ENCODE measurements at regions not wholly inside any gene's neighbourhood (a gene's known extent, or its start where the extent isn't known, plus 50 kb on each side); places are given as distances from the start of the nearest gene placed in this dataset.

DNA sequence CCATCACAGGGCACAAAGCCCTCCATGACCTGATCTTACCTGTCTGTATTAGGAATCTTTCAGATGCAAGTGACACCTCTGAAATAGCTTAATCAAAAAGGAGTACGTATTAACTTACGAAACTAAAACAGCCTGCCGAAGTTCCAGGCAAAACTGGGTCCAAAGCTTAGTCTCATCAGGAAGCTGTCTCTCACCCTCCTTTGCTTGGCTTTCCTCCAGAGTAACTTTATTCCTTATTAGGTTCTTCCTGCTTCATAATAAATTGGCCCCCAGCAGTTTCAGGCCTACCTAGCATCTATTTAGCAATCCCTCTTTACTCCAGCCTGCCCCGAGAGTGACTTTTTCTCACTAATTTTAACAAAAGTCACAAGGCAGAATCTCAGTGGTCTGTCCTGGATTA, 58.4 kb upstream of the STK32A start:
- Mint-ChIP-seq H3K9me3 (no peaks in the 10 kb centered on the region), H3K36me3 (ENCODE audit: low read depth) (no peaks in the 10 kb centered on the region), H3K27ac (no peak overlapping the region), H3K27me3 (ENCODE audit: low read depth) (no peaks in the 10 kb centered on the region), H3K4me1 (ENCODE audit: low read depth) (no peaks in the 10 kb centered on the region), H3K4me3 (no peak overlapping the region)
- DNase-seq (ENCODE audit: low spot score): no peak

DNA sequence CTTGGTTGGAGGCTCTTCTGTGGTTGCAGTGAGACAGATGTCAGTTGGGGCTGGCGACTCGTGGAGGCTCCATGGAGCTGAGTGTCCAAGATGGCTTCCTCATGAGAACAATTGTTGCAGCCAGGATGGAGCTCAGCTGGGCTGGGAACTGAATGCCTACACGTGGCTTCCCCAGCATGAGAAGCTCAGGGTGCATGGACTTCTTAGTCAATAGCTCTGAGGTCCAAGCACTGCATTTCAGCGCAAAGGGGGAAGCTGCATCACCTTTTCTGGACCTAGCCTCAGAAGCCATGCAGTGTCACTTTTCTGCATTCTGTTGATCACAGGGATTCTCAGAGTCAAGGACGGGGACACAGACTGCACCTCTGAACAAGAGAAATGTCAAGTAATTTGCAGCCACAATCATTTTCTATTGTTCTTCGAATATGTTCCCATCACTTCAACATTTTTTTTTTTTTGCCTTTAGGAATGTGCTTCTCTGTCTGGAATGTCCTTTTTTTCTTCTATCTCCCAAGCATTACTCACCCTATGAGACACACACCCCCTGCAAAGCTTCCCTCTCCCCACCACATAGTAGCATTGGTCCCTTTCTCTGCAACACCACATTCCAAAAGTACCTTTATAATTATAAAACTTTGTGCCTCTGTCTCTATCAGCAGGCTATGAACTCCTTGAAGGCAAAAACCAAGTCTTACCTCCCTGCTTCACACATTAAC, 57.5 kb upstream of the STK32A start:
- Mint-ChIP-seq H3K27ac (no peak overlapping the region), H3K4me3 (no peak overlapping the region), H3K9me3 (no peaks in the 10 kb centered on the region), H3K27me3 (ENCODE audit: low read depth) (no peaks in the 10 kb centered on the region), H3K4me1 (ENCODE audit: low read depth) (no peaks in the 10 kb centered on the region), H3K36me3 (ENCODE audit: low read depth) (no peaks in the 10 kb centered on the region)
- DNase-seq (ENCODE audit: low spot score): no peak

DNA sequence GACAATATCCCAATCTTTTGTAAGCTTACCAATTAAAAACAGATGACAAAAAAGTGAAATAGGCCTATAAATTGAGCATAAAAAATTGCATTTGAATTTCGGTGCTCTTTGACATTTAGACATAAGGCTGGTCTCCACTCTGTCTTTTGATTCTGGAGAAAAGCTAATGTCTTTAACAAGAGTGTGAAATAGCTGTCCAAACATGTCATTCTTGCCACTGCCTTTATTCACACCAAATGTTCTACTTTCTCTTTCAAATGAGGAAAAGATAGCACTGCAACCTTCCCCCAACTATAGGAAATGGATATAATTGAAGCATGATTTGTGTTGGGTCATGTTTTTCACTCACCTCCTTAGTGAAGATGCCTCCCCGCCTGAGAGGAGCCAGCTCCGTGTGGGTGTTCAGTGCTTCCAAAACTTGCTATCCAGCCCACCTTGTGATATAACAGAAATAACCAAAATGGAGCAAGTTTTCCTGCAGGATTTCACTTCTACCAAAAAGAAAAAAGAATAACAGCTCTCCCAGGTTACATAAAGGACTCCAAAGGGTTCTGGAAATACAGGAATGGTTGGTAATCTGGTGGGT, 55.2 kb upstream of the STK32A start:
- H3K36me3 Mint-ChIP-seq (ENCODE audit: low read depth): no peaks in the 10 kb centered on the region
- H3K4me3 Mint-ChIP-seq: no peak overlapping the region
- no peak overlapping the region for H3K27ac Mint-ChIP-seq
- no peaks in the 10 kb centered on the region for H3K4me1 Mint-ChIP-seq (ENCODE audit: low read depth)
- no peak for DNase-seq (ENCODE audit: low spot score)
- no peaks in the 10 kb centered on the region for H3K27me3 Mint-ChIP-seq (ENCODE audit: low read depth)
- no peaks in the 10 kb centered on the region for H3K9me3 Mint-ChIP-seq

DNA sequence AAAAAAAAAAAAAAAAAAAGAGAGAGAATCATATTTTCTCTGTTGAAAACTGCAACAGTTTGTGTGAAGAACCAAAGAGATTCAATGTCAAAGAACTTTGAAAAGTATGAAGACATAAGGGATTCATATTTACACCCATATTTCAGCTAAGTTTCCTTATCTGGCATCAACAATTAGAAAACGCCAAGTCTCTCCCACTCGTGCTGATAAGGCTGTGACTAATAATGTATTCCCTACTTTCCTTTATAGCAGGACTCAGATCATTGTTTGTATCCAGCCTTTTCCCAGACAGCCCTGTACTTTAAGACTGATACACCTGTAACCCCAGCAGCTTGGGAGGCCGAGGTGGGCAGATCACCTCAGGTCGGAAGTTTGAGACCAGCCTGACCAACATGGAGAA, 54.1 kb upstream of the STK32A start:
- Mint-ChIP-seq H3K9me3 (no peaks in the 10 kb centered on the region), H3K27me3 (ENCODE audit: low read depth) (no peaks in the 10 kb centered on the region), H3K4me3 (no peak overlapping the region), H3K27ac (no peak overlapping the region), H3K36me3 (ENCODE audit: low read depth) (no peaks in the 10 kb centered on the region), H3K4me1 (ENCODE audit: low read depth) (no peaks in the 10 kb centered on the region)
- no peak for DNase-seq (ENCODE audit: low spot score)
